Neural progenitor cell (in vitro differentiated cells): ENCODE measurements at regions not wholly inside any gene's neighbourhood (a gene's known extent, or its start where the extent isn't known, plus 50 kb on each side); places are given as distances from the start of the nearest gene placed in this dataset.

Experiments used
- CTCF ChIP-seq: fragments of 200-600 bp; sonication (generic); IDR thresholded peaks from 2 replicates; pipeline ENCODE4 v1.5.1; 2017; ENCODE audit warnings: antibody characterized with exemption, mild to moderate bottlenecking
- EZH2 ChIP-seq: fragments of 200-600 bp; sonication (generic); IDR thresholded peaks from 2 replicates; pipeline ENCODE4 v1.6.1; 2017; ENCODE audit warnings: antibody characterized with exemption, mild to moderate bottlenecking, moderate library complexity

GRCh38 chr1:208593306-208594006 is 349.3 kb upstream of the PLXNA2 start:
- no peak for TF ChIP-seq CTCF
- no peak for TF ChIP-seq EZH2
